Heart left ventricle (tissue), 13 donors: ENCODE measurements at regions not wholly inside any gene's neighbourhood (a gene's known extent, or its start where the extent isn't known, plus 50 kb on each side); places are given as distances from the start of the nearest gene placed in this dataset.

Experiments
- CTCF ChIP-seq, 12 donors: fragments of 200-600 bp; sonication (generic) in 4 of 12; IDR thresholded peaks; one replicate each; pipeline versions ENCODE4 v1.5.0 to v1.8.0; 2018 to 2022; ENCODE audit warnings: antibody characterized with exemption in 12 of 12, mild to moderate bottlenecking in 5 of 12
- POLR2A ChIP-seq, 2 donors: fragments of 450-650 bp; IDR thresholded peaks; one replicate each; pipeline ENCODE4 v1.6.1; 2017; ENCODE audit warnings: antibody characterized with exemption in 2 of 2, mild to moderate bottlenecking in 2 of 2, moderate library complexity in 2 of 2
- donor health status: ischemic (EF 13 %, LVEDD 7.1; RV severe dilation, severe dysfunction).
- donor health status: DM: no; HTN: yes; CAD: no.
- donor health status: DM: no; HTN: no; CAD: no.
- donor health status: ischemic (EF 25% LVEDD 6.9; RV normal size, moderate dysfunction).
- donor health status: ischemic (EF 25% LVEDD 5.7; RV mildly dilated, moderate dysfunction).
- donor health status: ischemic (EF 35%, LVEDD 5.7; RV mildly dilated, moderate dysfunction).
- donor health status: nonischemic (EF 11% LVEDD 7.7; RV severe dilation, severe dysfunction).
- donor health status: DM: yes; HTN: yes; CAD: no.
- donor health status: PGD.
- donor health status: ischemic (EF 29% LVEDD 5.4; RV normal size, mild dysfunction).
- donor health status: nonischemic (EF 23%, LVEDD 6.1; RV moderate dilation, normal function).

GRCh38 chr9:85244856-85245255 lies 496.9 kb downstream of the AGTPBP1 start:
- TF ChIP-seq CTCF (IDR thresholded peaks at IDR 0.05) (no peak), POLR2A (IDR thresholded peaks at IDR 0.05) (no peak)
